K562 (cell line): ENCODE measurements at regions not wholly inside any gene's neighbourhood (a gene's known extent, or its start where the extent isn't known, plus 50 kb on each side); places are given as distances from the start of the nearest gene placed in this dataset.

Experiments used
- ATAC-seq: fragments of 200-7000 bp; cut with Tn5 transposase; 3 replicates; pipeline ENCODE4 v1.9.1; 2020; ENCODE audit warnings: moderate library complexity
- BruUV-seq: library from RNA; stranded (reverse); fragments of 400-500 nt; replicated peaks from 2 replicates; lab custom pipeline; 2021; lab: Mats Ljungman, UMichigan
- CTCF ChIA-PET: fragments of 300-600 bp; formaldehyde crosslinking; extraction: SDS; loops from one replicate; lab custom pipeline; 2021; ENCODE audit warnings: low intra/inter-chr PET ratio; lab: Yijun Ruan, JAX
- POLR2A ChIA-PET: fragments of 300-600, 350-650 bp; sonication (Branson Sonifier 250); formaldehyde crosslinking; extraction: SDS; loops from one replicate; lab custom pipeline; 2021; ENCODE audit warnings: antibody characterized with exemption, inconsistent platforms; lab: Yijun Ruan, JAX
- DNase-seq, 4 experiments: peaks; one replicate each; pipeline versions ENCODE4 v3.0.0 to v3.0.0-alpha.2; 2011 to 2018; ENCODE audit warnings: low spot score in 3 of 4, mixed read lengths in 3 of 4; ENCODE audit errors: extremely low read depth in 1 of 4
- FAIRE-seq: peaks from 2 replicates; lab custom pipeline; 2011; peaks lifted over from hg19 to GRCh38; lab: Jason Lieb, UNC
- H2AFZ ChIP-seq: 2 replicates; pipeline ENCODE4 v1.6.0; 2011; ENCODE audit warnings: low read depth, low read length, control low read depth, inconsistent platforms
- H3K27ac ChIP-seq: fragments of 200-600 bp; 3 replicates; pipeline ENCODE4 v1.8.0; 2011; ENCODE audit warnings: low read depth, mild to moderate bottlenecking, control low read depth, inconsistent platforms, low read length, moderate library complexity, mixed read lengths; ENCODE audit errors: extremely low read depth
- H3K27me3 ChIP-seq, 2 experiments: fragments of 300-600 bp in 1 of 2; 2 replicates in 1 of 2; 3 replicates in 1 of 2; pipeline versions ENCODE4 v1.6.0 to v1.8.0; 2011; ENCODE audit warnings: inconsistent platforms in 2 of 2, low read length in 2 of 2, mild to moderate bottlenecking in 1 of 2, mixed read lengths in 1 of 2, moderate library complexity in 1 of 2; ENCODE audit not compliant: control insufficient read depth in 2 of 2, insufficient read depth in 2 of 2
- H3K36me3 ChIP-seq: fragments of 300-600 bp; 3 replicates; pipeline ENCODE4 v1.8.0; 2011; ENCODE audit warnings: mild to moderate bottlenecking, low read length, inconsistent platforms; ENCODE audit not compliant: control insufficient read depth, insufficient read depth
- H3K4me1 ChIP-seq, 2 experiments: fragments of 200-600 bp in 1 of 2; replicated peaks in 1 of 2; 2 replicates in 1 of 2; 3 replicates in 1 of 2; pipeline versions ENCODE4 v1.5.1 to v1.8.0; 2011; ENCODE audit warnings: inconsistent platforms in 2 of 2, low read length in 2 of 2, mild to moderate bottlenecking in 1 of 2, mixed read lengths in 1 of 2, moderate library complexity in 1 of 2; ENCODE audit not compliant: control insufficient read depth in 2 of 2, insufficient read depth in 2 of 2
- H3K4me2 ChIP-seq: 2 replicates; pipeline ENCODE4 v1.6.1; 2011; ENCODE audit warnings: low read length, control low read depth, inconsistent platforms, mixed read lengths; ENCODE audit not compliant: insufficient read depth
- H3K4me3 ChIP-seq: fragments of 200-600 bp; sonication (generic), shearing (Covaris generic); 2 replicates; pipeline ENCODE4 v1.5.1; 2016; ENCODE audit warnings: control low read depth, inconsistent platforms
- H3K79me2 ChIP-seq: fragments of 200-600 bp; 3 replicates; pipeline ENCODE4 v1.8.0; 2011; ENCODE audit warnings: low read length, inconsistent platforms; ENCODE audit not compliant: control insufficient read depth, insufficient read depth
- H3K9ac ChIP-seq, 2 experiments: 2 replicates each; pipeline versions ENCODE4 v1.6.0 to v1.6.1; 2011; ENCODE audit warnings: low read depth in 2 of 2, low read length in 2 of 2, control low read depth in 1 of 2, inconsistent platforms in 1 of 2, mild to moderate bottlenecking in 1 of 2, mixed read lengths in 1 of 2; ENCODE audit not compliant: insufficient read depth in 1 of 2
- H3K9me1 ChIP-seq: one replicate; pipeline ENCODE4 v1.6.0; 2011; ENCODE audit warnings: inconsistent platforms, mild to moderate bottlenecking, low read length, moderate library complexity; ENCODE audit not compliant: control insufficient read depth, insufficient read depth
- H3K9me3 ChIP-seq: replicated peaks from 2 replicates; pipeline ENCODE4 v1.5.1; 2011; ENCODE audit warnings: low read depth, low read length, inconsistent platforms; ENCODE audit not compliant: control insufficient read depth, insufficient read depth
- H4K20me1 ChIP-seq: replicated peaks from 2 replicates; pipeline ENCODE4 v1.6.1; 2011; ENCODE audit warnings: low read length, inconsistent platforms, mixed read lengths; ENCODE audit not compliant: control insufficient read depth, insufficient read depth
- ARHGAP35 ChIP-seq: fragments of 450-650 bp; IDR thresholded peaks from 2 replicates; pipeline ENCODE4 v1.6.1; 2018; ENCODE audit not compliant: partially characterized antibody
- ARID1B ChIP-seq: fragments of 450-650 bp; IDR thresholded peaks from 2 replicates; pipeline ENCODE4 v1.6.1; 2016; ENCODE audit warnings: antibody characterized with exemption, mild to moderate bottlenecking, inconsistent platforms
- BHLHE40 ChIP-seq: IDR thresholded peaks from 2 replicates; pipeline ENCODE4 v1.6.1; 2011; ENCODE audit warnings: low read length, improper control_type of control experiment
- BRF1 ChIP-seq: IDR thresholded peaks from 3 replicates; pipeline ENCODE4 v1.6.1; 2011; ENCODE audit warnings: borderline replicate concordance, mild to moderate bottlenecking; ENCODE audit not compliant: insufficient read length; ENCODE audit errors: extremely low read depth
- FOXA1 ChIP-seq: fragments of 450-650 bp; IDR thresholded peaks from 2 replicates; pipeline ENCODE4 v1.6.1; 2016; ENCODE audit warnings: mild to moderate bottlenecking, borderline replicate concordance
- JUND ChIP-seq, 2 experiments: IDR thresholded peaks; 2 replicates in 1 of 2; 3 replicates in 1 of 2; pipeline ENCODE4 v1.6.1; 2011; ENCODE audit warnings: borderline replicate concordance in 2 of 2, low read depth in 2 of 2, low read length in 2 of 2, improper control_type of control experiment in 1 of 2, missing biosample characterization in 1 of 2, missing genetic modification characterization in 1 of 2, missing genetic modification reagents in 1 of 2
- RNF2 ChIP-seq: sonication (generic); IDR thresholded peaks from 2 replicates; pipeline ENCODE4 v1.6.1; 2016
- SP2 ChIP-seq: IDR thresholded peaks from 2 replicates; pipeline ENCODE4 v1.6.1; 2011; ENCODE audit warnings: mild to moderate bottlenecking, low read depth, low read length, moderate library complexity; ENCODE audit not compliant: poor library complexity, severe bottlenecking; ENCODE audit errors: extremely low read depth
- TEAD2 ChIP-seq: fragments of 450-650 bp; IDR thresholded peaks from 2 replicates; pipeline ENCODE4 v1.6.1; 2016; ENCODE audit warnings: missing genetic modification characterization, control low read depth, missing compliant biosample characterization
- ZKSCAN1 ChIP-seq: fragments of 150-350 bp; IDR thresholded peaks from 2 replicates; pipeline ENCODE4 v1.6.1; 2016; ENCODE audit warnings: low read depth, low read length
- WGBS: fragments of 100-300 bp; shearing (Covaris generic); methylation state at CpG from one replicate; pipeline ENCODE4 v1.1.6; 2016; ENCODE audit warnings: low coverage, mixed read lengths; ENCODE audit not compliant: insufficient coverage; ENCODE audit errors: missing lambda C conversion rate; 5-methylcytosine and 5-hydroxymethylcytosine counted together
- in situ Hi-C: fragments of 300-500 bp; cut with MboI; formaldehyde crosslinking; loops from 4 replicates; pipeline ENCODE4 v1.15.0; 2018; ENCODE audit warnings: inconsistent platforms, mixed read lengths
- intact Hi-C: fragments of 100-400 bp; cut with micrococcal nuclease; formaldehyde crosslinking; loops from 2 replicates; pipeline ENCODE4 v1.14.2; 2022
- TF ChIP-seq, protein P1 (sequence below): fragments of 450-650 bp; IDR thresholded peaks from 2 replicates; pipeline ENCODE4 v1.7.0; 2016; ENCODE audit warnings: borderline replicate concordance
- TF ChIP-seq, protein P2 (sequence below): fragments of 450-650 bp; IDR thresholded peaks from one replicate; pipeline ENCODE4 v1.6.1; 2018; ENCODE audit warnings: mild to moderate bottlenecking, moderate library complexity; ENCODE audit not compliant: partially characterized antibody

DNA sequence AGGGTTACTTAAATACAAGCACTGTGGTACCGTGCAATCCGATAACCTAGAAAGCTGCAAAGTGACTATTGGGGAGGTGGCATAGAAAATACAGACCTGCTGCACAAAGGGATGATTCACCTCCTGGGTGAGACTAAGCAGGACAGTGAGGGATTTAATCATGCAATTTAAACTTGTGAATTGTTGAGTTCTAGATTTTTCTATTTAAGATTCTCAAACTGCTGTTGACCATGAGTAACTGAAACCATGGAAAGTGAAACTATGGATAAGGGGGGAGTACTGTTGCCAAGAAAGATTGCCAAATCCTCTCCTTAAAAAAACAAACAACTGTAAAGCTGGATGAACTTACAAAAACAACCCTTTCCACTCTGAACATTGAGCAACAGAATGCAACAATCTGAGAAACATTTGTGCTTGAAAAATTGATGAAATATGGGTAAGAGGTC, 61.5 kb upstream of the NUDT12 start:
- POLR2A ChIA-PET, result no interaction called here
- no peak for ATAC-seq
- intact Hi-C loops, result no loop called here
- no peak overlapping the region for H3K27ac ChIP-seq
- no peak overlapping the region for H3K9ac ChIP-seq
- in situ Hi-C loops, result no loop called here
- CTCF ChIA-PET, result no interaction called here
- FAIRE-seq, result no peak
- no peak for DNase-seq
- no peaks in the 10 kb centered on the region for H3K4me1 ChIP-seq
- 0 out of 5 replicates have a peak, but pooled peaks cover 0 to 3% of the 10 kb centered on the region in 2 experiments for H3K27me3 ChIP-seq
- WGBS, result 0% methylated on average over 2 of the region's 2 CpGs
- H2AFZ ChIP-seq, result no peak overlapping the region
- no peaks in the 10 kb centered on the region for H3K36me3 ChIP-seq
- no peaks in the 10 kb centered on the region for H3K79me2 ChIP-seq
- H3K4me3 ChIP-seq, result no peak overlapping the region
- no peaks in the 10 kb centered on the region for H3K9me3 ChIP-seq
- BruUV-seq, result no TSS peak
- TF ChIP-seq TEAD2 (tag) (no peak), ZKSCAN1 (no peak), FOXA1 (no peak), JUND (IDR thresholded peaks at IDR 0.05; ENCODE audit: borderline replicate concordance, low read depth, low read length) (no peak), JUND (tag; IDR thresholded peaks at IDR 0.05; ENCODE audit: borderline replicate concordance, low read depth, low read length) (no peak), ARHGAP35 (no peak), SP2 (no peak), ARID1B (no peak), RNF2 (no peak), BRF1 (no peak), BHLHE40 (no peak)
- TF ChIP-seq, protein P1, sequence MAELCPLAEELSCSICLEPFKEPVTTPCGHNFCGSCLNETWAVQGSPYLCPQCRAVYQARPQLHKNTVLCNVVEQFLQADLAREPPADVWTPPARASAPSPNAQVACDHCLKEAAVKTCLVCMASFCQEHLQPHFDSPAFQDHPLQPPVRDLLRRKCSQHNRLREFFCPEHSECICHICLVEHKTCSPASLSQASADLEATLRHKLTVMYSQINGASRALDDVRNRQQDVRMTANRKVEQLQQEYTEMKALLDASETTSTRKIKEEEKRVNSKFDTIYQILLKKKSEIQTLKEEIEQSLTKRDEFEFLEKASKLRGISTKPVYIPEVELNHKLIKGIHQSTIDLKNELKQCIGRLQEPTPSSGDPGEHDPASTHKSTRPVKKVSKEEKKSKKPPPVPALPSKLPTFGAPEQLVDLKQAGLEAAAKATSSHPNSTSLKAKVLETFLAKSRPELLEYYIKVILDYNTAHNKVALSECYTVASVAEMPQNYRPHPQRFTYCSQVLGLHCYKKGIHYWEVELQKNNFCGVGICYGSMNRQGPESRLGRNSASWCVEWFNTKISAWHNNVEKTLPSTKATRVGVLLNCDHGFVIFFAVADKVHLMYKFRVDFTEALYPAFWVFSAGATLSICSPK, result no peak
- TF ChIP-seq, protein P2, sequence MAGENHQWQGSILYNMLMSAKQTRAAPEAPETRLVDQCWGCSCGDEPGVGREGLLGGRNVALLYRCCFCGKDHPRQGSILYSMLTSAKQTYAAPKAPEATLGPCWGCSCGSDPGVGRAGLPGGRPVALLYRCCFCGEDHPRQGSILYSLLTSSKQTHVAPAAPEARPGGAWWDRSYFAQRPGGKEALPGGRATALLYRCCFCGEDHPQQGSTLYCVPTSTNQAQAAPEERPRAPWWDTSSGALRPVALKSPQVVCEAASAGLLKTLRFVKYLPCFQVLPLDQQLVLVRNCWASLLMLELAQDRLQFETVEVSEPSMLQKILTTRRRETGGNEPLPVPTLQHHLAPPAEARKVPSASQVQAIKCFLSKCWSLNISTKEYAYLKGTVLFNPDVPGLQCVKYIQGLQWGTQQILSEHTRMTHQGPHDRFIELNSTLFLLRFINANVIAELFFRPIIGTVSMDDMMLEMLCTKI, result no peak
- TF ChIP-seq, all 486 proteins: peak for 0
- no peaks in the 10 kb centered on the region for H4K20me1 ChIP-seq
- H3K4me2 ChIP-seq, result no peak overlapping the region
- no peaks in the 10 kb centered on the region for H3K9me1 ChIP-seq
